ENCODE measurements at regions not wholly inside any gene's neighbourhood (a gene's known extent, or its start where the extent isn't known, plus 50 kb on each side); places are given as distances from the start of the nearest gene placed in this dataset.

- no peak overlapping the region for H3K27ac ChIP-seq (ENCODE audit: extremely low read depth, low read depth, low read length)
- POLR2A ChIA-PET, result no interaction called here
- no peaks in the 10 kb centered on the region for H3K9me3 ChIP-seq (replicated peaks; ENCODE audit: control insufficient read depth, insufficient read depth, low read depth, low read length)
- peaks cover 11 to 19% of the 10 kb centered on the region in 2 experiments; a peak in 4 of 5 replicates for H3K4me1 ChIP-seq (replicated peaks in 1 of 2; ENCODE audit: control insufficient read depth in 2 of 2, insufficient read depth in 2 of 2, low read length in 2 of 2)
- ATAC-seq, result no peak
- no TSS peak for BruUV-seq (replicated peaks)
- H3K9ac ChIP-seq (ENCODE audit: insufficient read depth in 1 of 2, low read depth in 2 of 2, low read length in 2 of 2), result no peak overlapping the region
- H3K4me2 ChIP-seq (ENCODE audit: insufficient read depth, low read length), result no peak overlapping the region
- no peak overlapping the region for H3K4me3 ChIP-seq
- no peak overlapping the region for H2AFZ ChIP-seq (ENCODE audit: low read depth, low read length)
- CTCF ChIA-PET (ENCODE audit: low intra/inter-chr PET ratio), result no interaction called here
- intact Hi-C loops (cut with micrococcal nuclease) (loop anchor here (10.0 kb wide), 1 partner anchor 108 kb away; no protein-coding TSS in a partner anchor), in situ Hi-C loops (cut with MboI) (no loop called here)
- H3K27me3 ChIP-seq (ENCODE audit: control insufficient read depth in 2 of 2, insufficient read depth in 2 of 2, low read length in 2 of 2), result no peaks in the 10 kb centered on the region
- no peak for DNase-seq (ENCODE audit: extremely low read depth in 1 of 4, low spot score in 3 of 4)
- H3K79me2 ChIP-seq (ENCODE audit: control insufficient read depth, insufficient read depth, low read length), result no peaks in the 10 kb centered on the region
- H3K9me1 ChIP-seq (ENCODE audit: control insufficient read depth, insufficient read depth, low read length), result no peaks in the 10 kb centered on the region
- H3K36me3 ChIP-seq (ENCODE audit: control insufficient read depth, insufficient read depth, low read length), result no peaks in the 10 kb centered on the region
- no peak for FAIRE-seq
- H4K20me1 ChIP-seq (replicated peaks; ENCODE audit: control insufficient read depth, insufficient read depth, low read length), result no peaks in the 10 kb centered on the region
- TF ChIP-seq ILF3 (IDR thresholded peaks at IDR 0.05; ENCODE audit: borderline replicate concordance) (no peak), FOXP4 (CRISPR knock-in tag; IDR thresholded peaks at IDR 0.05; ENCODE audit: borderline replicate concordance) (no peak), ZNF449 (CRISPR knock-in tag; IDR thresholded peaks at IDR 0.05) (no peak), NKRF (IDR thresholded peaks at IDR 0.05; ENCODE audit: borderline replicate concordance) (no peak), PHF21A (IDR thresholded peaks at IDR 0.05; ENCODE audit: borderline replicate concordance, low read depth) (no peak), NR4A1 (CRISPR knock-in tag; IDR thresholded peaks at IDR 0.05) (no peak), NR4A1 (tag; IDR thresholded peaks at IDR 0.05) (no peak), CREB3 (tag; conservative IDR thresholded peaks at IDR 0.05; ENCODE audit: low read depth) (no peak), ZNF57 (CRISPR knock-in tag; IDR thresholded peaks at IDR 0.05) (no peak), NRF1 (conservative IDR thresholded peaks at IDR 0.05 in 1 of 2, IDR thresholded peaks at IDR 0.05 in 1 of 2) (no peak), ESRRA (IDR thresholded peaks at IDR 0.05; ENCODE audit: borderline replicate concordance, low read depth) (no peak), MEF2A (IDR thresholded peaks at IDR 0.05; ENCODE audit: control insufficient read depth, low read depth, low read length) (no peak), ZNF384 (IDR thresholded peaks at IDR 0.05; ENCODE audit: low read depth, low read length) (no peak), POLR3G (IDR thresholded peaks at IDR 0.05; ENCODE audit: extremely low read depth, insufficient read length, insufficient replicate concordance) (no peak), FOXK2 (conservative IDR thresholded peaks at IDR 0.05 in 1 of 2, IDR thresholded peaks at IDR 0.05 in 1 of 2; ENCODE audit: low read depth in 2 of 2) (no peak), CHCHD3 (CRISPR knock-in tag; IDR thresholded peaks at IDR 0.05) (no peak)
Observed at GRCh38 chr2:215506604-215506990, 70.7 kb upstream of the FN1 start.
